Activated T-cell treated with anti-CD3 and anti-CD28 coated beads, Interleukin-2, amount 50 U/mL, for 4 hours (primary cell): ENCODE measurements at regions not wholly inside any gene's neighbourhood (a gene's known extent, or its start where the extent isn't known, plus 50 kb on each side); places are given as distances from the start of the nearest gene placed in this dataset.

Experiments
- ATAC-seq, 2 donors: fragments of 200-7000 bp; cut with Tn5 transposase; one replicate each; pipeline ENCODE4 v1.10.0; 2021
- DNase-seq: peaks from one replicate; pipeline ENCODE4 v3.0.0-alpha.2; 2020
- H3K27me3 Mint-ChIP-seq: one replicate; pipeline ENCODE4 v1.8.0; 2021; ENCODE audit warnings: low read depth, mixed read lengths
- H3K36me3 Mint-ChIP-seq: one replicate; pipeline ENCODE4 v1.8.0; 2022; ENCODE audit warnings: mixed read lengths; ENCODE audit not compliant: insufficient read depth
- H3K4me1 Mint-ChIP-seq: one replicate; pipeline ENCODE4 v1.8.0; 2021; ENCODE audit warnings: low read depth, mixed read lengths
- H3K4me3 Mint-ChIP-seq: one replicate; pipeline ENCODE4 v1.8.0; 2021; ENCODE audit warnings: mild to moderate bottlenecking, moderate library complexity, mixed read lengths
- H3K9me3 Mint-ChIP-seq: one replicate; pipeline ENCODE4 v1.8.0; 2021; ENCODE audit warnings: mixed read lengths

- Mint-ChIP-seq H3K36me3 (no peaks in the 10 kb centered on the region), H3K27me3 (no peaks in the 10 kb centered on the region), H3K4me1 (no peaks in the 10 kb centered on the region), H3K9me3 (peaks cover 10% of the 10 kb centered on the region), H3K4me3 (no peak overlapping the region)
- DNase-seq (no peak), ATAC-seq (no peak)
Measured at GRCh38 chr13:61838568-61838967, 422.9 kb upstream of the PCDH20 start.

DNA sequence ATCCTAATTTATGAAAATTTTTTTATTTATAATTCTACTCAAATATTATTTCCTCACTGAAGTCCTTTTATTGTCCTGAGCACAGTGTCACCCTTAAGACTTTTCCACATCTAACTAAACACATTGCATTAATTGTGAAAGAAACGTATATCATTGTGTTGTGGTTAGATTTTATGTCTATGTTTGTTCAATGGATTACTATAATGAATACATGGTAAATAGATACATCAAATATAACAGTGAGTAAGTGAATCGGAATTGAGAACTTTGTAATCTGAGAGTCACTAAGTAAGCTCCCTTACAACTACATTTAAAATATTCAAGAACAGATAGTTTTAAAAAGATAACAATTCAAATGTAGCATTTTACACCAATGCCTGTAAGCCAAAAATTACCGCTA is 417.6 kb upstream of the PCDH20 start:
- no peaks in the 10 kb centered on the region for H3K36me3 Mint-ChIP-seq
- DNase-seq (no peak), ATAC-seq (no peak)
- H3K4me3 Mint-ChIP-seq, result no peak overlapping the region
- H3K4me1 Mint-ChIP-seq, result no peaks in the 10 kb centered on the region
- H3K27me3 Mint-ChIP-seq, result no peaks in the 10 kb centered on the region
- peaks cover 11% of the 10 kb centered on the region for H3K9me3 Mint-ChIP-seq

GRCh38 chr13:61831026-61831425 is 415.4 kb upstream of the PCDH20 start:
- no peak for DNase-seq
- H3K36me3 Mint-ChIP-seq, result no peaks in the 10 kb centered on the region
- H3K4me3 Mint-ChIP-seq, result no peak overlapping the region
- H3K27me3 Mint-ChIP-seq, result no peaks in the 10 kb centered on the region
- peaks cover 19% of the 10 kb centered on the region for H3K9me3 Mint-ChIP-seq
- H3K4me1 Mint-ChIP-seq, result no peaks in the 10 kb centered on the region
- ATAC-seq, result no peak

GRCh38 chr13:61830475-61830874 is 414.8 kb upstream of the PCDH20 start:
- Mint-ChIP-seq H3K4me3 (no peak overlapping the region), H3K36me3 (no peaks in the 10 kb centered on the region), H3K9me3 (peaks cover 14% of the 10 kb centered on the region), H3K27me3 (no peaks in the 10 kb centered on the region), H3K4me1 (no peaks in the 10 kb centered on the region)
- DNase-seq (no peak), ATAC-seq (no peak)

DNA sequence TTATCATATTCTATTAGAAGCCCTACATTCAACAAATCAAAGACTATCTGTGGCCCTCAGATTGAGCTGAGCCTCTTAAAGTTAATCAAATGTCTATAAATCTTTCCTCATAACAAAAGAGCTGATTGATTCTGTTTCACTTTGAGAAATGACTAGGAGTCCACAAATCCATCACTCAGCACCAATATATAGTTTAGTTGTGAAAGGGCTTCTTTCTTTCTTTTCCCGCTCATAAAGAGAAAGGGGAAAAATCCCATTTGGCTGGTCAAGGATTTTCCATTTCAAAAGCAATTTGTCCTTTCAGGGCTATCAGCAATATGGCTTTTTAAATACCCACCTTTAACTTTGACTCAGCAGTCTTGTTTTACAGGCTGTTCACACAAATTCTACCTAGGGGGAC is 408.5 kb upstream of the PCDH20 start:
- no peaks in the 10 kb centered on the region for H3K4me1 Mint-ChIP-seq
- DNase-seq (no peak), ATAC-seq (no peak)
- H3K4me3 Mint-ChIP-seq, result no peak overlapping the region
- no peaks in the 10 kb centered on the region for H3K36me3 Mint-ChIP-seq
- H3K27me3 Mint-ChIP-seq, result no peaks in the 10 kb centered on the region
- peaks cover 25% of the 10 kb centered on the region for H3K9me3 Mint-ChIP-seq

DNA sequence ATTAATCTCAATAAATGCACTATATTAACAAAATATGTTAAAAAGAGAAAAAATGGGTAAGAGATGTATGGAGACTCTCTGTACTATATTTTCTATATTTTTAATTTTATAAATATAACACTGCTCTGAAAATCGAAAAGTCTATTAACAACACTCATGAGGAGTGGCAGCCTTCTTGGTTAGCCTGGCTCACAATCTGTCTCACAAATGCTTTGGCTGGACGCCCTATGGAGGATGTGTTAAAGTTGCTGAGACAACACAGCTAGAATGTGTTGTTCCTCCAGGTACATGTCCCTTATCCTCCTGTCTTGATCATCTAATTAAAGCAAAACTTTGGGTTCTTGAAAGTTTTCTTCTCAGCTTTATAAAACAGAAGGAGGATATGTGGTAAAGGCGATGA is 396.6 kb upstream of the PCDH20 start:
- Mint-ChIP-seq H3K9me3 (peaks cover 28% of the 10 kb centered on the region), H3K4me1 (no peaks in the 10 kb centered on the region), H3K36me3 (no peaks in the 10 kb centered on the region), H3K4me3 (no peak overlapping the region), H3K27me3 (no peaks in the 10 kb centered on the region)
- ATAC-seq, result no peak
- no peak for DNase-seq

- H3K36me3 Mint-ChIP-seq, result no peaks in the 10 kb centered on the region
- no peaks in the 10 kb centered on the region for H3K27me3 Mint-ChIP-seq
- peaks cover 23% of the 10 kb centered on the region for H3K9me3 Mint-ChIP-seq
- H3K4me1 Mint-ChIP-seq, result no peaks in the 10 kb centered on the region
- no peak for DNase-seq
- H3K4me3 Mint-ChIP-seq, result no peak overlapping the region
- no peak for ATAC-seq
Measured at GRCh38 chr13:61810065-61810464, 394.4 kb upstream of the PCDH20 start.

- Mint-ChIP-seq H3K27me3 (no peaks in the 10 kb centered on the region), H3K36me3 (no peaks in the 10 kb centered on the region), H3K4me1 (no peaks in the 10 kb centered on the region), H3K9me3 (peaks cover 11% of the 10 kb centered on the region), H3K4me3 (no peak overlapping the region)
- ATAC-seq (no peak), DNase-seq (no peak)
Measured at GRCh38 chr13:61797397-61797796, 381.7 kb upstream of the PCDH20 start.

GRCh38 chr13:61795580-61795979 is 379.9 kb upstream of the PCDH20 start:
- no peaks in the 10 kb centered on the region for H3K27me3 Mint-ChIP-seq
- DNase-seq, result no peak

DNA sequence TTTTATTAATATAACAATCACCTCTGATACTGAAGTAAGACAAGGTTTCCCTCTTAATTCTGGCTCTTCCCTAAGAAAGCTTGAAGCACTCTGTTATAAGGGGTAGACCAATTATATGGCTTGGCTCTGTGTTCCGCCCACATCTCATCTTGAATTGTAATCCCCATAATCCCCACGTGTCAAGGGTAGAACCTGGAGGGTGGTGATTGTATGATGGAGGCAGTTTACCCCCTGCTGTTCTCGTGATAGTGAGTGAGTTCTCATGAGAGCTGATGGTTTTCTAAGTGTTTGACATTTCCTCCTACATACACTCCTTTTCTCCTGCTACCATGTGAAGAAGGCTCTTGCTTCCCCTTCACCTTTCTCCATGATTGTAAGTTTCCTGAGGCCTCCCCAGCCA is 363.8 kb upstream of the PCDH20 start:
- ATAC-seq, result no peak

More at GRCh38 chr13:61795580-61795979, 379.9 kb upstream of the PCDH20 start:
- Mint-ChIP-seq H3K4me1 (no peaks in the 10 kb centered on the region), H3K4me3 (no peak overlapping the region), H3K36me3 (no peaks in the 10 kb centered on the region), H3K9me3 (peaks cover 11% of the 10 kb centered on the region)
- ATAC-seq, result no peak

GRCh38 chr13:61778531-61778930 is 362.9 kb upstream of the PCDH20 start:
- no peak for DNase-seq
- no peak overlapping the region for H3K4me3 Mint-ChIP-seq
- no peaks in the 10 kb centered on the region for H3K4me1 Mint-ChIP-seq
- H3K36me3 Mint-ChIP-seq, result no peaks in the 10 kb centered on the region
- ATAC-seq, result no peak
- H3K27me3 Mint-ChIP-seq, result no peaks in the 10 kb centered on the region
- H3K9me3 Mint-ChIP-seq, result peaks cover 24% of the 10 kb centered on the region

More for the DNA sequence above, 363.8 kb upstream of the PCDH20 start:
- Mint-ChIP-seq H3K27me3 (no peaks in the 10 kb centered on the region), H3K9me3 (peaks cover 20% of the 10 kb centered on the region), H3K4me1 (no peaks in the 10 kb centered on the region), H3K4me3 (no peak overlapping the region), H3K36me3 (no peaks in the 10 kb centered on the region)
- DNase-seq, result no peak

- ATAC-seq (no peak), DNase-seq (no peak)
- no peaks in the 10 kb centered on the region for H3K4me1 Mint-ChIP-seq
- H3K4me3 Mint-ChIP-seq, result no peak overlapping the region
- H3K9me3 Mint-ChIP-seq, result peaks cover 19% of the 10 kb centered on the region
- no peaks in the 10 kb centered on the region for H3K36me3 Mint-ChIP-seq
- H3K27me3 Mint-ChIP-seq, result no peaks in the 10 kb centered on the region
Measured at GRCh38 chr13:61777899-61778298, 362.2 kb upstream of the PCDH20 start.

- no peak for ATAC-seq
- Mint-ChIP-seq H3K9me3 (peaks cover 19% of the 10 kb centered on the region), H3K27me3 (no peaks in the 10 kb centered on the region), H3K4me1 (no peaks in the 10 kb centered on the region), H3K36me3 (no peaks in the 10 kb centered on the region), H3K4me3 (no peak overlapping the region)
- no peak for DNase-seq
Measured at GRCh38 chr13:61777271-61777670, 361.6 kb upstream of the PCDH20 start.

GRCh38 chr13:61774903-61775302 is 359.3 kb upstream of the PCDH20 start:
- Mint-ChIP-seq H3K27me3 (no peaks in the 10 kb centered on the region), H3K9me3 (peaks cover 15% of the 10 kb centered on the region), H3K4me1 (no peaks in the 10 kb centered on the region), H3K36me3 (no peaks in the 10 kb centered on the region), H3K4me3 (no peak overlapping the region)
- DNase-seq, result no peak
- no peak for ATAC-seq

- peaks cover 8% of the 10 kb centered on the region for H3K9me3 Mint-ChIP-seq
- no peaks in the 10 kb centered on the region for H3K27me3 Mint-ChIP-seq
- DNase-seq, result no peak
- H3K4me3 Mint-ChIP-seq, result no peak overlapping the region
- H3K4me1 Mint-ChIP-seq, result no peaks in the 10 kb centered on the region
- H3K36me3 Mint-ChIP-seq, result no peaks in the 10 kb centered on the region
- ATAC-seq, result no peak
Measured at GRCh38 chr13:61770681-61771080, 355.0 kb upstream of the PCDH20 start.

DNA sequence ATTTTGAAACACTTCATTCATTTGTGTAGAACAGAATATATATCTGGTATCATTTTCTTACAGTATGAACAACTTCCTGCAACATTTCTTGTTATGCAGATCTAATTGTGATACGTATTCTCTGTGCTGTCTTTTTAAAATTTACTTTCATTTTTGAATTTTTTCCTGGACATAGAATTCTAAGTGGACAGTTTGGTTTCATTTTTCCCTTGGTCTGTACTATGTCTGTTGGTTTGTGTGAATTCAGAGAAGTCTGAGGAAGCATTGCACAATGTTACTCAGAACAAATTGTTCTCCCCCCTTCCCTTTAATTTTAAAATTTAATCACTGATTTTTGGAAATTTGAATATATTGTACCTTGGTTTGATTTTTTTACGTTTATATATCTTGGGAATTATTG is 352.5 kb upstream of the PCDH20 start:
- no peaks in the 10 kb centered on the region for H3K36me3 Mint-ChIP-seq
- no peak overlapping the region for H3K4me3 Mint-ChIP-seq
- ATAC-seq, result no peak
- no peak for DNase-seq
- no peaks in the 10 kb centered on the region for H3K27me3 Mint-ChIP-seq
- H3K4me1 Mint-ChIP-seq, result no peaks in the 10 kb centered on the region
- H3K9me3 Mint-ChIP-seq, result no peaks in the 10 kb centered on the region
